Fibroblast of villous mesenchyme (primary cell): ENCODE measurements at regions not wholly inside any gene's neighbourhood (a gene's known extent, or its start where the extent isn't known, plus 50 kb on each side); places are given as distances from the start of the nearest gene placed in this dataset.

Experiments
- DNase-seq: peaks from one replicate; pipeline ENCODE4 v3.0.0-alpha.2; 2010; ENCODE audit warnings: low read depth
- H3K4me3 ChIP-seq: 2 replicates; pipeline ENCODE4 v1.5.1; 2011; ENCODE audit warnings: low read depth, mild to moderate bottlenecking, low read length
- TF ChIP-seq, protein P1 (sequence below): IDR thresholded peaks from 2 replicates; pipeline ENCODE4 v1.5.1; 2012; ENCODE audit warnings: low read depth, mild to moderate bottlenecking, low read length; ENCODE audit not compliant: insufficient read depth

DNA sequence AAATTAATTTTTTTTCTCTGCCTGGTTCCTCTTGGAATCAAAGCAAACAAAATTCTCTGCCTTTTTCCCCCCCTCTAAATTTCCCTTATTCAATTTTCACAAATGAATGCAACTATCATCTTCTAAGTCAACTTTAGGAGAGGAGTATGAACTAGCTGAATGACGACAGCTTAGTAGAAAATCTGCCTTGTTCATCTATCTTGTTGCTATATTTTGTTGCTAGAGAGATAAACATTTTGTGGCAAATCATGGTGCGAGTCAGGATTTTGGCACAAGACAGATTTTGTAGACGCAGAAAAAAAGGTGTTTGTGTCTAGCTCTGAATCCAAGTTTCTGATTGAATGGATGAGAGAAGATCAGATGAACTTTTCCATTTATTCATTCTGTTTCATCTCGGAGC, 81.0 kb upstream of the FZD8 start:
- no peak for DNase-seq
- TF ChIP-seq, protein P1, sequence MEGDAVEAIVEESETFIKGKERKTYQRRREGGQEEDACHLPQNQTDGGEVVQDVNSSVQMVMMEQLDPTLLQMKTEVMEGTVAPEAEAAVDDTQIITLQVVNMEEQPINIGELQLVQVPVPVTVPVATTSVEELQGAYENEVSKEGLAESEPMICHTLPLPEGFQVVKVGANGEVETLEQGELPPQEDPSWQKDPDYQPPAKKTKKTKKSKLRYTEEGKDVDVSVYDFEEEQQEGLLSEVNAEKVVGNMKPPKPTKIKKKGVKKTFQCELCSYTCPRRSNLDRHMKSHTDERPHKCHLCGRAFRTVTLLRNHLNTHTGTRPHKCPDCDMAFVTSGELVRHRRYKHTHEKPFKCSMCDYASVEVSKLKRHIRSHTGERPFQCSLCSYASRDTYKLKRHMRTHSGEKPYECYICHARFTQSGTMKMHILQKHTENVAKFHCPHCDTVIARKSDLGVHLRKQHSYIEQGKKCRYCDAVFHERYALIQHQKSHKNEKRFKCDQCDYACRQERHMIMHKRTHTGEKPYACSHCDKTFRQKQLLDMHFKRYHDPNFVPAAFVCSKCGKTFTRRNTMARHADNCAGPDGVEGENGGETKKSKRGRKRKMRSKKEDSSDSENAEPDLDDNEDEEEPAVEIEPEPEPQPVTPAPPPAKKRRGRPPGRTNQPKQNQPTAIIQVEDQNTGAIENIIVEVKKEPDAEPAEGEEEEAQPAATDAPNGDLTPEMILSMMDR, result no peak
- H3K4me3 ChIP-seq, result no peak overlapping the region

- no peak for DNase-seq
- H3K4me3 ChIP-seq, result no peak overlapping the region
- TF ChIP-seq, protein P1, result no peak
Observed at GRCh38 chr10:35722636-35723035, 80.5 kb upstream of the FZD8 start.

- TF ChIP-seq, protein P1, result no peak
- no peak for DNase-seq
- no peak overlapping the region for H3K4me3 ChIP-seq
Observed at GRCh38 chr10:35722226-35722625, 80.1 kb upstream of the FZD8 start.

DNA sequence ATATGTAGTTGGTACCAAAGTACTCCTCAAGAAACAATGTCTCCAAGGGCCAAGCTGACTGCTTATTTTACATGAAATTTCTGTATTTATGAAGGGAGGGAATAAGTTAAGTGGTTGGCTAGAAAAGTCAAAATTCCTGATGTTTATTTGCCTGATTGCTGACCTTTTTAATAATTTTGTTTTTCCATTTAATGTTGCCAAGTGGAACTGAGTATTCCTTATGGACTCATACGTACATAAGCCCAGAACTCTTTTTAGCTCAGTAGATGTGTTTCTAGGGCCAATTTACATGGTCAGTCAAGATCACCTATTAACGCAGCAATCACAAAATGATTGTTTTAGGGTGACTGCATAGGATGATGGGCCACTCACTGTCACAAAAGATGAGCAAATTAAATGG, 78.3 kb upstream of the FZD8 start:
- no peak overlapping the region for H3K4me3 ChIP-seq
- TF ChIP-seq, protein P1, result no peak
- no peak for DNase-seq

DNA sequence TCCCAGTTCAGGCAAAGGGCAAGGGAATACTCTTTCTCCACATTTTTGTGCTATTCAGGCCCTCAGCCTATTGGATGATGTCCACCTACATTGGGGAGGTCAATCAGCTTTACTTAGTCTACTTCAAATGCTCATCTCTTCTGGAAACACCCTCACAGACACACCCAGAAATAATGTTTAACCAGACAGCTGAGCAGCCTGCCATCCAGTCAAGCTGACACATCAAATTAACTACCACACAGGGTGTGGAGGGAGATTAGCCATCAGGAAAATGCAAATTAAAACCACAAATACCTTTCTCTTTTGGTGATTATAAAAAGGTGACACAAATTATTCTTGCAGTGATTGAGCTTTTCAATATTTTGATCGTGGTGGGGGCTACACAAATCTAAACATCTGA, 74.7 kb upstream of the FZD8 start:
- no peak overlapping the region for H3K4me3 ChIP-seq
- TF ChIP-seq, protein P1, result no peak
- DNase-seq, result no peak

GRCh38 chr10:35712486-35712885, 70.4 kb upstream of the FZD8 start:
- no peak overlapping the region for H3K4me3 ChIP-seq
- no peak for DNase-seq
- TF ChIP-seq, protein P1, result no peak

GRCh38 chr10:35711615-35712411, 69.7 kb upstream of the FZD8 start:
- no peak overlapping the region for H3K4me3 ChIP-seq
- no peak for DNase-seq
- TF ChIP-seq, protein P1, result no peak
